OCI-LY1 (cell line): ENCODE measurements at regions not wholly inside any gene's neighbourhood (a gene's known extent, or its start where the extent isn't known, plus 50 kb on each side); places are given as distances from the start of the nearest gene placed in this dataset.

Experiments
- CTCF ChIP-seq: fragments of 200-600 bp; sonication (generic), shearing (Covaris generic); IDR thresholded peaks from 2 replicates; pipeline ENCODE4 v1.5.1; 2017; ENCODE audit warnings: mild to moderate bottlenecking, antibody characterized with exemption, low read length, moderate library complexity, mixed read lengths
- EZH2 ChIP-seq: fragments of 200-600 bp; sonication (generic), shearing (Covaris generic); IDR thresholded peaks from 2 replicates; pipeline ENCODE4 v1.8.0; 2017; ENCODE audit warnings: borderline replicate concordance, mixed run types, mild to moderate bottlenecking, antibody characterized with exemption, low read length, moderate library complexity, mixed read lengths

- no peak for TF ChIP-seq CTCF
- no peak for TF ChIP-seq EZH2
These were observed 104.7 kb upstream of the PIK3R1 start for GRCh38 chr5:68110894-68111293.
